ENCODE measurements at regions not wholly inside any gene's neighbourhood (a gene's known extent, or its start where the extent isn't known, plus 50 kb on each side); places are given as distances from the start of the nearest gene placed in this dataset.

- Histone ChIP-seq H3K27ac (ENCODE audit: extremely low read depth, low read depth, low read length) (no peak overlapping the region), H3K36me3 (ENCODE audit: control insufficient read depth in 2 of 2, insufficient read depth in 1 of 2, low read length in 2 of 2) (no peaks in the 10 kb centered on the region), H3K4me1 (ENCODE audit: control insufficient read depth, insufficient read depth, low read length) (no peaks in the 10 kb centered on the region), H3K4me3 (ENCODE audit: low read depth, low read length) (no peak overlapping the region), H3K9me3 (ENCODE audit: control insufficient read depth, insufficient read depth, low read depth, low read length) (no peaks in the 10 kb centered on the region)
- TF ChIP-seq ZNF37A (tag by site-specific recombination; IDR thresholded peaks at IDR 0.05) (no peak), ZNF10 (tag by site-specific recombination; IDR thresholded peaks at IDR 0.05) (no peak), ZNF792 (tag by site-specific recombination; IDR thresholded peaks at IDR 0.05) (no peak), ZNF776 (tag by site-specific recombination; IDR thresholded peaks at IDR 0.05; ENCODE audit: borderline replicate concordance) (no peak), ZNF280D (tag by site-specific recombination; IDR thresholded peaks at IDR 0.05) (no peak), KLF17 (tag by site-specific recombination; IDR thresholded peaks at IDR 0.05) (no peak), ZNF585B (tag by site-specific recombination; IDR thresholded peaks at IDR 0.05) (no peak), ZNF280C (tag by site-specific recombination; IDR thresholded peaks at IDR 0.05) (no peak), ZBTB7A (tag by site-specific recombination; IDR thresholded peaks at IDR 0.05; ENCODE audit: low read depth) (no peak), ZNF302 (tag by site-specific recombination; IDR thresholded peaks at IDR 0.05; ENCODE audit: low read depth) (no peak)
- TF ChIP-seq, protein P1, sequence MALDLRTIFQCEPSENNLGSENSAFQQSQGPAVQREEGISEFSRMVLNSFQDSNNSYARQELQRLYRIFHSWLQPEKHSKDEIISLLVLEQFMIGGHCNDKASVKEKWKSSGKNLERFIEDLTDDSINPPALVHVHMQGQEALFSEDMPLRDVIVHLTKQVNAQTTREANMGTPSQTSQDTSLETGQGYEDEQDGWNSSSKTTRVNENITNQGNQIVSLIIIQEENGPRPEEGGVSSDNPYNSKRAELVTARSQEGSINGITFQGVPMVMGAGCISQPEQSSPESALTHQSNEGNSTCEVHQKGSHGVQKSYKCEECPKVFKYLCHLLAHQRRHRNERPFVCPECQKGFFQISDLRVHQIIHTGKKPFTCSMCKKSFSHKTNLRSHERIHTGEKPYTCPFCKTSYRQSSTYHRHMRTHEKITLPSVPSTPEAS (tag by site-specific recombination; IDR thresholded peaks at IDR 0.05): no peak
- ChIA-PET POLR2A (no interaction called here), CTCF (no interaction called here)
These were observed 82.3 kb upstream of the ZNF469 start for GRCh38 chr16:88300463-88300835.

DNA sequence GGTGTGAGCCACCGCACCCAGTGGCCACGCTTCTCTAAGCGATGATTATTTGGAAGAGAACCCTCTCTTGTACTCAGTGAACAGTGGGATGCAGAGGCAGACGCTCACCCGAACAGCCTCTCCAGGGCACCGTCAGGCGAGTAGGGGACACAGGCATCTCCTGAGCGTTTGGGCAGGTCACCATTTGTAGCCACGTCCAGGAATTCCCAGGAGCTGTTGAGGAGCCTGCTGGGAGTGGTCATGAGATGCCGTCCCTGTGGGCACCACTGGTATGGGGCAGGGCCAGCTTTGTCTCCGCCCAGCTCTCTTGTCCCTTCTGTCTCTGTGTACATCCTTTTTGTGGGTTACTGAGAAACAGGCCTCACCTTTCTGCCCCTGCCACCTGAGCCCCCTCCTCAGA, 81.3 kb upstream of the ZNF469 start:
- H3K9me3 ChIP-seq (ENCODE audit: control insufficient read depth, insufficient read depth, low read depth, low read length): no peaks in the 10 kb centered on the region
- no peak overlapping the region for H3K4me3 ChIP-seq (ENCODE audit: low read depth, low read length)
- ChIA-PET POLR2A (no interaction called here), CTCF (interaction anchor here (0.6 kb wide), 1 partner anchor 23 kb away, joined by 3 read pairs; no protein-coding TSS in a partner anchor)
- H3K4me1 ChIP-seq (ENCODE audit: control insufficient read depth, insufficient read depth, low read length): no peaks in the 10 kb centered on the region
- H3K27ac ChIP-seq (ENCODE audit: extremely low read depth, low read depth, low read length): no peak overlapping the region
- H3K36me3 ChIP-seq (ENCODE audit: control insufficient read depth in 2 of 2, insufficient read depth in 1 of 2, low read length in 2 of 2): no peaks in the 10 kb centered on the region
- TF ChIP-seq MEIS1 (CRISPR knock-in tag; IDR thresholded peaks at IDR 0.05; ENCODE audit: borderline replicate concordance): no peak
- TF ChIP-seq ATF2 (tag by site-specific recombination; IDR thresholded peaks at IDR 0.05; ENCODE audit: low read depth): no peak
- TF ChIP-seq BCL11A (tag by site-specific recombination; IDR thresholded peaks at IDR 0.05; ENCODE audit: low read depth): no peak
- TF ChIP-seq, protein P2, sequence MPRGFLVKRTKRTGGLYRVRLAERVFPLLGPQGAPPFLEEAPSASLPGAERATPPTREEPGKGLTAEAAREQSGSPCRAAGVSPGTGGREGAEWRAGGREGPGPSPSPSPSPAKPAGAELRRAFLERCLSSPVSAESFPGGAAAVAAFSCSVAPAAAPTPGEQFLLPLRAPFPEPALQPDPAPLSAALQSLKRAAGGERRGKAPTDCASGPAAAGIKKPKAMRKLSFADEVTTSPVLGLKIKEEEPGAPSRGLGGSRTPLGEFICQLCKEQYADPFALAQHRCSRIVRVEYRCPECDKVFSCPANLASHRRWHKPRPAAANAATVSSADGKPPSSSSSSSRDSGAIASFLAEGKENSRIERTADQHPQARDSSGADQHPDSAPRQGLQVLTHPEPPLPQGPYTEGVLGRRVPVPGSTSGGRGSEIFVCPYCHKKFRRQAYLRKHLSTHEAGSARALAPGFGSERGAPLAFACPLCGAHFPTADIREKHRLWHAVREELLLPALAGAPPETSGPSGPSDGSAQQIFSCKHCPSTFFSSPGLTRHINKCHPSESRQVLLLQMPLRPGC (tag by site-specific recombination; IDR thresholded peaks at IDR 0.05): no peak
- TF ChIP-seq ZNF521 (tag by site-specific recombination; IDR thresholded peaks at IDR 0.05): no peak
- TF ChIP-seq ZXDB (tag by site-specific recombination; IDR thresholded peaks at IDR 0.05): no peak
- TF ChIP-seq ZNF423 (tag by site-specific recombination; IDR thresholded peaks at IDR 0.05): no peak
- TF ChIP-seq, protein P1 (tag by site-specific recombination; IDR thresholded peaks at IDR 0.05): no peak
- TF ChIP-seq ZNF626 (tag by site-specific recombination; IDR thresholded peaks at IDR 0.05): no peak
- TF ChIP-seq ZNF366 (tag by site-specific recombination; conservative IDR thresholded peaks at IDR 0.05): no peak
- TF ChIP-seq ZNF530 (tag by site-specific recombination; IDR thresholded peaks at IDR 0.05; ENCODE audit: low read depth): no peak
- no peak for TF ChIP-seq ZNF280C (tag by site-specific recombination; IDR thresholded peaks at IDR 0.05)
